PC-3 (cell line): ENCODE measurements at regions not wholly inside any gene's neighbourhood (a gene's known extent, or its start where the extent isn't known, plus 50 kb on each side); places are given as distances from the start of the nearest gene placed in this dataset.

Source experiments
- ATAC-seq: fragments of 200-7000 bp; cut with Tn5 transposase; 2 replicates; pipeline ENCODE4 v1.9.1; 2020; ENCODE audit warnings: mild to moderate bottlenecking, moderate library complexity
- BruUV-seq: library from RNA; stranded (reverse); fragments of 400-500 nt; replicated peaks from 2 replicates; lab custom pipeline; 2021; lab: Mats Ljungman, UMichigan
- CTCF ChIA-PET: fragments of 300-600 bp; sonication (Branson Sonifier 250); formaldehyde crosslinking; loops from one replicate; lab custom pipeline; 2022; ENCODE audit warnings: antibody characterized with exemption; lab: Charles Lee
- POLR2A ChIA-PET: fragments of 300-600 bp; sonication (Branson Sonifier 250); formaldehyde crosslinking; loops from one replicate; lab custom pipeline; 2022; ENCODE audit warnings: antibody characterized with exemption; ENCODE audit not compliant: unreplicated experiment; lab: Charles Lee
- DNase-seq: peaks from one replicate; pipeline ENCODE4 v3.0.0-alpha.2; 2015
- H2AFZ ChIP-seq: fragments of 300-600 bp; sonication (generic); 2 replicates; pipeline ENCODE4 v1.6.0; 2016; ENCODE audit warnings: antibody characterized with exemption, low read length
- H3F3A ChIP-seq: fragments of 300-600 bp; sonication (generic); one replicate; pipeline ENCODE4 v1.6.0; 2017; ENCODE audit warnings: antibody characterized with exemption, low read length, control low read depth, mild to moderate bottlenecking; ENCODE audit not compliant: unreplicated experiment
- H3K27ac ChIP-seq: fragments of 300-600 bp; sonication (generic); 2 replicates; pipeline ENCODE4 v1.5.1; 2016; ENCODE audit warnings: mild to moderate bottlenecking, low read length
- H3K27me3 ChIP-seq: fragments of 300-600 bp; sonication (generic); 2 replicates; pipeline ENCODE4 v1.6.1; 2016; ENCODE audit warnings: low read length, mixed read lengths
- H3K36me3 ChIP-seq: fragments of 300-600 bp; sonication (generic); 2 replicates; pipeline ENCODE4 v1.6.1; 2016; ENCODE audit warnings: low read depth, mixed run types, low read length, mixed read lengths
- H3K4me1 ChIP-seq: fragments of 300-600 bp; sonication (generic); 2 replicates; pipeline ENCODE4 v1.5.1; 2016; ENCODE audit warnings: low read length; ENCODE audit not compliant: insufficient read depth
- H3K4me2 ChIP-seq: fragments of 300-600 bp; sonication (generic); 2 replicates; pipeline ENCODE4 v1.6.0; 2016; ENCODE audit warnings: low read length
- H3K4me3 ChIP-seq: fragments of 300-600 bp; sonication (generic); 2 replicates; pipeline ENCODE4 v1.5.1; 2016; ENCODE audit warnings: mild to moderate bottlenecking, low read length, mixed read lengths
- H3K79me2 ChIP-seq: fragments of 300-600 bp; sonication (generic); 2 replicates; pipeline ENCODE4 v1.6.1; 2017; ENCODE audit warnings: low read length, mixed read lengths
- H3K9ac ChIP-seq: fragments of 300-600 bp; sonication (generic); 2 replicates; pipeline ENCODE4 v1.6.0; 2016; ENCODE audit warnings: mild to moderate bottlenecking, low read length
- H3K9me2 ChIP-seq: fragments of 300-600 bp; sonication (generic); replicated peaks from 2 replicates; pipeline ENCODE4 v1.6.1; 2016; ENCODE audit warnings: mixed run types, low read length, mixed read lengths
- H3K9me3 ChIP-seq: fragments of 300-600 bp; sonication (generic); 2 replicates; pipeline ENCODE4 v1.6.1; 2016; ENCODE audit warnings: low read length, mixed read lengths
- H4K20me1 ChIP-seq: fragments of 300-600 bp; sonication (generic); 2 replicates; pipeline ENCODE4 v1.6.1; 2016; ENCODE audit warnings: low read length, mixed read lengths
- EZH2 ChIP-seq: fragments of 300-600 bp; sonication (generic); IDR thresholded peaks from one replicate; pipeline ENCODE4 v1.6.1; 2017; ENCODE audit warnings: antibody characterized with exemption, mild to moderate bottlenecking, low read length; ENCODE audit not compliant: unreplicated experiment
- intact Hi-C: fragments of 100-400 bp; cut with micrococcal nuclease; formaldehyde crosslinking; loops from 2 replicates; pipeline ENCODE4 v1.9.0; 2023

- H3K9me3 ChIP-seq: no peaks in the 10 kb centered on the region
- POLR2A ChIA-PET: no interaction called here
- H3K27me3 ChIP-seq: no peaks in the 10 kb centered on the region
- CTCF ChIA-PET: no interaction called here
- no peaks in the 10 kb centered on the region for H3F3A ChIP-seq
- H3K4me1 ChIP-seq: no peaks in the 10 kb centered on the region
- H2AFZ ChIP-seq: no peak overlapping the region
- H3K4me2 ChIP-seq: no peak overlapping the region
- H4K20me1 ChIP-seq: no peaks in the 10 kb centered on the region
- DNase-seq: no peak
- no peaks in the 10 kb centered on the region for H3K36me3 ChIP-seq
- H3K79me2 ChIP-seq: no peaks in the 10 kb centered on the region
- H3K9me2 ChIP-seq: no peaks in the 10 kb centered on the region
- no peak for ATAC-seq
- H3K27ac ChIP-seq: no peak overlapping the region
- no peak for TF ChIP-seq EZH2
- no TSS peak for BruUV-seq
- intact Hi-C loops: no loop called here
- H3K4me3 ChIP-seq: no peak overlapping the region
- no peak overlapping the region for H3K9ac ChIP-seq
These were observed 1242.0 kb downstream of the KHDRBS2 start for GRCh38 chr6:61044011-61044410.
